ENCODE measurements at regions not wholly inside any gene's neighbourhood (a gene's known extent, or its start where the extent isn't known, plus 50 kb on each side); places are given as distances from the start of the nearest gene placed in this dataset.

DNA sequence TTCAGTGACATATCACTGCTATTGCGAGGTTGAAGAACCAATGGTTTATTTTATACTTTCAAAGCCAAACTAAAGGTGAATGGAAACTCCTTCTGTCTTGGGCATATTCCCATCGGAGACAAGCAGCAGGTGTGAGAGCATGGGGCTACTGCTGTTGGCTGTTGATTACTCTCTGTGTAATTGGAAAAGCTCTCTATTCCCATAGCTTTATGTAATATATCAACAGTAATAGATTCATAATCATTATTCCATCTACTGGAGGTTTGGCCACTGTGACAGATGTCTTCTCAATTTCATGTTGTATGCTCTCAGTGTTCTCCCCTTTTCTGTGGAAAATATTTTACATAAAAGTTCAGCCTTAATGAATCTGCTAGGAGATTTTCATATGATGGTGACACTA lies 352.0 kb downstream of the BTG1 start:
- no peak for TF ChIP-seq MYC (IDR thresholded peaks at IDR 0.05; ENCODE audit: low read depth, low read length)
- TF ChIP-seq, protein P1, sequence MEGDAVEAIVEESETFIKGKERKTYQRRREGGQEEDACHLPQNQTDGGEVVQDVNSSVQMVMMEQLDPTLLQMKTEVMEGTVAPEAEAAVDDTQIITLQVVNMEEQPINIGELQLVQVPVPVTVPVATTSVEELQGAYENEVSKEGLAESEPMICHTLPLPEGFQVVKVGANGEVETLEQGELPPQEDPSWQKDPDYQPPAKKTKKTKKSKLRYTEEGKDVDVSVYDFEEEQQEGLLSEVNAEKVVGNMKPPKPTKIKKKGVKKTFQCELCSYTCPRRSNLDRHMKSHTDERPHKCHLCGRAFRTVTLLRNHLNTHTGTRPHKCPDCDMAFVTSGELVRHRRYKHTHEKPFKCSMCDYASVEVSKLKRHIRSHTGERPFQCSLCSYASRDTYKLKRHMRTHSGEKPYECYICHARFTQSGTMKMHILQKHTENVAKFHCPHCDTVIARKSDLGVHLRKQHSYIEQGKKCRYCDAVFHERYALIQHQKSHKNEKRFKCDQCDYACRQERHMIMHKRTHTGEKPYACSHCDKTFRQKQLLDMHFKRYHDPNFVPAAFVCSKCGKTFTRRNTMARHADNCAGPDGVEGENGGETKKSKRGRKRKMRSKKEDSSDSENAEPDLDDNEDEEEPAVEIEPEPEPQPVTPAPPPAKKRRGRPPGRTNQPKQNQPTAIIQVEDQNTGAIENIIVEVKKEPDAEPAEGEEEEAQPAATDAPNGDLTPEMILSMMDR (IDR thresholded peaks at IDR 0.05; ENCODE audit: low read depth, low read length) = no peak
- TF ChIP-seq, protein P2, sequence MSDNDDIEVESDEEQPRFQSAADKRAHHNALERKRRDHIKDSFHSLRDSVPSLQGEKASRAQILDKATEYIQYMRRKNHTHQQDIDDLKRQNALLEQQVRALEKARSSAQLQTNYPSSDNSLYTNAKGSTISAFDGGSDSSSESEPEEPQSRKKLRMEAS (IDR thresholded peaks at IDR 0.05; ENCODE audit: low read depth, low read length) = no peak
- TF ChIP-seq POLR2A (IDR thresholded peaks at IDR 0.05; ENCODE audit: extremely low read depth, insufficient read length) = no peak

DNA sequence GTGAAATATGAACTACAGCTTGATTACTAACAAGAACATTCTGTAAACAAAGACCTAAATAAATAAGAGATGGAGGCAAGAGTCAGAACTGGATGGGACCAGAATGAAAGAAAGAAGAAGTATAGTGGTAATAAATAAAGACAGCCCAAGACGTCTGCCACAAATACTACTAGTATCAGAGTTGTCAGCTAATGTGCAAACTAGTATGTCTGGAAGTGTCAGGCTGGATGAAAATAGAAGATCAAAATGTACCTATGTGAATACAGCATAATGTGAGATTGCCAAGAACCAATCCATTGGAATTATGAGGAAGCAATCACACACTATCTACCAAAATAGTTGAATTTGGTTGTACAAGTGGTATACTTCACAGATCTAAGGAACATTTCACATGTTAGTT lies 353.0 kb downstream of the BTG1 start:
- TF ChIP-seq, protein P2 (IDR thresholded peaks at IDR 0.05; ENCODE audit: low read depth, low read length) = no peak
- no peak for TF ChIP-seq MYC (IDR thresholded peaks at IDR 0.05; ENCODE audit: low read depth, low read length)
- TF ChIP-seq, protein P1 (IDR thresholded peaks at IDR 0.05; ENCODE audit: low read depth, low read length) = no peak
- no peak for TF ChIP-seq POLR2A (IDR thresholded peaks at IDR 0.05; ENCODE audit: extremely low read depth, insufficient read length)
- H3K4me3 ChIP-seq (ENCODE audit: low read depth, low read length) = no peak overlapping the region
- no peak for DNase-seq (ENCODE audit: low read depth)

More for the DNA sequence above, 352.0 kb downstream of the BTG1 start:
- no peak overlapping the region for H3K4me3 ChIP-seq (ENCODE audit: low read depth, low read length)
- no peak for DNase-seq (ENCODE audit: low read depth)

GRCh38 chr12:91786499-91787272 lies 359.0 kb downstream of the BTG1 start:
- no peak for DNase-seq (ENCODE audit: low read depth)
- H3K4me3 ChIP-seq (ENCODE audit: low read depth, low read length) = no peak overlapping the region
- TF ChIP-seq MYC (IDR thresholded peaks at IDR 0.05; ENCODE audit: low read depth, low read length) (no peak), POLR2A (IDR thresholded peaks at IDR 0.05; ENCODE audit: extremely low read depth, insufficient read length) (no peak)
- TF ChIP-seq, protein P1 (IDR thresholded peaks at IDR 0.05; ENCODE audit: low read depth, low read length) = no peak
- TF ChIP-seq, protein P2 (IDR thresholded peaks at IDR 0.05; ENCODE audit: low read depth, low read length) = no peak

GRCh38 chr12:91785655-91786498 lies 359.8 kb downstream of the BTG1 start:
- TF ChIP-seq, protein P1 (IDR thresholded peaks at IDR 0.05; ENCODE audit: low read depth, low read length) = no peak
- TF ChIP-seq POLR2A (IDR thresholded peaks at IDR 0.05; ENCODE audit: extremely low read depth, insufficient read length) (no peak), MYC (IDR thresholded peaks at IDR 0.05; ENCODE audit: low read depth, low read length) (no peak)
- TF ChIP-seq, protein P2 (IDR thresholded peaks at IDR 0.05; ENCODE audit: low read depth, low read length) = no peak
- no peak overlapping the region for H3K4me3 ChIP-seq (ENCODE audit: low read depth, low read length)
- DNase-seq (ENCODE audit: low read depth) = no peak

GRCh38 chr12:91781114-91781513 lies 364.5 kb downstream of the BTG1 start:
- DNase-seq (ENCODE audit: low read depth) = no peak
- H3K4me3 ChIP-seq (ENCODE audit: low read depth, low read length) = no peak overlapping the region
- TF ChIP-seq, protein P1 (IDR thresholded peaks at IDR 0.05; ENCODE audit: low read depth, low read length) = no peak
- no peak for TF ChIP-seq MYC (IDR thresholded peaks at IDR 0.05; ENCODE audit: low read depth, low read length)
